ENCODE measurements at regions not wholly inside any gene's neighbourhood (a gene's known extent, or its start where the extent isn't known, plus 50 kb on each side); places are given as distances from the start of the nearest gene placed in this dataset.

DNA sequence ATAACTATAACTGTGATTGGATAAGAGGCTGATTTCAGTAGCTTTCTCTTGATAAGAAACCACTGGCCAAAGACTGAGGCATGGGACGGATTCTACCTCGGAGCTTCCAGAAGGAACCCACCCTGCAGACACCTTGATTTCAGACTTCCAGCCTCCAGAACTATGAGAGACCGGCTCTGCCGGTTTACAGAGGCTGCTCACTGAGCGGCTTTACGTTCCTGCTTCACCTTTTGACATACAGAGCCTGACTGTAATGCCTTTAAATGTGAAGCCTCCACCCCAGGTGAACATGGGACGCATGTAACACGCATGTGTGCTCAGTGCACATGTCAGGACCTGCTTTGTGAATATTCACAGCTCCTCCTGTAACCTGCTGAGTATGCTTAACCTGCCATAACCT lies 361.5 kb downstream of the CTTN start:
- Mint-ChIP-seq H3K4me3 (ENCODE audit: low read depth, unreplicated experiment) (no peak overlapping the region), H3K27ac (ENCODE audit: unreplicated experiment) (no peak overlapping the region), H3K9me3 (ENCODE audit: low read depth, unreplicated experiment) (peaks cover 3% of the 10 kb centered on the region), H3K36me3 (ENCODE audit: insufficient read depth, unreplicated experiment) (peaks cover 11% of the 10 kb centered on the region), H3K27me3 (ENCODE audit: unreplicated experiment) (no peaks in the 10 kb centered on the region), H3K4me1 (ENCODE audit: low read depth, unreplicated experiment) (peaks cover 12% of the 10 kb centered on the region)
- intact Hi-C loops (cut with micrococcal nuclease; ENCODE audit: unreplicated experiment): no loop called here
- no peak for DNase-seq
- no TSS peak for BruUV-seq (replicated peaks)
- CTCF ChIA-PET: no interaction called here
- TF ChIP-seq, protein P1, sequence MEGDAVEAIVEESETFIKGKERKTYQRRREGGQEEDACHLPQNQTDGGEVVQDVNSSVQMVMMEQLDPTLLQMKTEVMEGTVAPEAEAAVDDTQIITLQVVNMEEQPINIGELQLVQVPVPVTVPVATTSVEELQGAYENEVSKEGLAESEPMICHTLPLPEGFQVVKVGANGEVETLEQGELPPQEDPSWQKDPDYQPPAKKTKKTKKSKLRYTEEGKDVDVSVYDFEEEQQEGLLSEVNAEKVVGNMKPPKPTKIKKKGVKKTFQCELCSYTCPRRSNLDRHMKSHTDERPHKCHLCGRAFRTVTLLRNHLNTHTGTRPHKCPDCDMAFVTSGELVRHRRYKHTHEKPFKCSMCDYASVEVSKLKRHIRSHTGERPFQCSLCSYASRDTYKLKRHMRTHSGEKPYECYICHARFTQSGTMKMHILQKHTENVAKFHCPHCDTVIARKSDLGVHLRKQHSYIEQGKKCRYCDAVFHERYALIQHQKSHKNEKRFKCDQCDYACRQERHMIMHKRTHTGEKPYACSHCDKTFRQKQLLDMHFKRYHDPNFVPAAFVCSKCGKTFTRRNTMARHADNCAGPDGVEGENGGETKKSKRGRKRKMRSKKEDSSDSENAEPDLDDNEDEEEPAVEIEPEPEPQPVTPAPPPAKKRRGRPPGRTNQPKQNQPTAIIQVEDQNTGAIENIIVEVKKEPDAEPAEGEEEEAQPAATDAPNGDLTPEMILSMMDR (IDR thresholded peaks at IDR 0.05; ENCODE audit: unreplicated experiment): no peak

DNA sequence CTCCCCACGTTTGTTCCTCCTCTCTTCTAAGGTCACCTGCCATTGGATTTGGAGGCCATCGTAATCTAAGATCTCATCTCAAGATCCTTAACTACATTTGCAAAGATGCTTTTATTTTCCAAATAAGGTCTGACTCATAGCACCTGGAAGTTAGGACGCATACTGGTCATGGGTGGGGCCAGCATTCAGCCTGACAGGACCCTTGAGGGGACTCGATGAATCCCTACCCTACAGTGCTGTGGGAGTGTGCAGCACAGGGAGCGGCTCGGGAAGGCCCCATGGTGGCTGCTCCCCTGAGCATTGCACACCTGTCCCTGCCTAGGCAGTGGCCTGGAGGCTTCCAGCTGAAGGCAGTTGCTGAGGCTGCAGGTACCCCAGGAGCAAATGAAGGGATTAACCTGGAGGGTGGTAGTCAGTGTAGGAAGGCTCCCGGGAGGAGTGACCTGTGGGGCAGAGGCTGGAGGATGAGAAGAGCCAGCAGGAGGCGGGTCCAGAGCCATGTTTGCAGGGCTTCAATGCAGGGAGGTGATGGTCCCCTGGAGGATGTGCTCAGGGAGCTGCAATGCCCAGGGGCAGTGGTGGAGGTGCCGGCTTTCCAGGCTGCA lies 362.2 kb downstream of the CTTN start:
- H3K27me3 Mint-ChIP-seq (ENCODE audit: unreplicated experiment): no peaks in the 10 kb centered on the region
- CTCF ChIA-PET: no interaction called here
- no peak overlapping the region for H3K4me3 Mint-ChIP-seq (ENCODE audit: low read depth, unreplicated experiment)
- TF ChIP-seq, protein P1 (IDR thresholded peaks at IDR 0.05; ENCODE audit: unreplicated experiment): no peak
- H3K27ac Mint-ChIP-seq (ENCODE audit: unreplicated experiment): no peak overlapping the region
- H3K36me3 Mint-ChIP-seq (ENCODE audit: insufficient read depth, unreplicated experiment): peaks cover 11% of the 10 kb centered on the region
- no peak for DNase-seq
- peaks cover 12% of the 10 kb centered on the region for H3K4me1 Mint-ChIP-seq (ENCODE audit: low read depth, unreplicated experiment)
- peaks cover 3% of the 10 kb centered on the region for H3K9me3 Mint-ChIP-seq (ENCODE audit: low read depth, unreplicated experiment)
- intact Hi-C loops (cut with micrococcal nuclease; ENCODE audit: unreplicated experiment): no loop called here
- BruUV-seq (replicated peaks): no TSS peak

DNA sequence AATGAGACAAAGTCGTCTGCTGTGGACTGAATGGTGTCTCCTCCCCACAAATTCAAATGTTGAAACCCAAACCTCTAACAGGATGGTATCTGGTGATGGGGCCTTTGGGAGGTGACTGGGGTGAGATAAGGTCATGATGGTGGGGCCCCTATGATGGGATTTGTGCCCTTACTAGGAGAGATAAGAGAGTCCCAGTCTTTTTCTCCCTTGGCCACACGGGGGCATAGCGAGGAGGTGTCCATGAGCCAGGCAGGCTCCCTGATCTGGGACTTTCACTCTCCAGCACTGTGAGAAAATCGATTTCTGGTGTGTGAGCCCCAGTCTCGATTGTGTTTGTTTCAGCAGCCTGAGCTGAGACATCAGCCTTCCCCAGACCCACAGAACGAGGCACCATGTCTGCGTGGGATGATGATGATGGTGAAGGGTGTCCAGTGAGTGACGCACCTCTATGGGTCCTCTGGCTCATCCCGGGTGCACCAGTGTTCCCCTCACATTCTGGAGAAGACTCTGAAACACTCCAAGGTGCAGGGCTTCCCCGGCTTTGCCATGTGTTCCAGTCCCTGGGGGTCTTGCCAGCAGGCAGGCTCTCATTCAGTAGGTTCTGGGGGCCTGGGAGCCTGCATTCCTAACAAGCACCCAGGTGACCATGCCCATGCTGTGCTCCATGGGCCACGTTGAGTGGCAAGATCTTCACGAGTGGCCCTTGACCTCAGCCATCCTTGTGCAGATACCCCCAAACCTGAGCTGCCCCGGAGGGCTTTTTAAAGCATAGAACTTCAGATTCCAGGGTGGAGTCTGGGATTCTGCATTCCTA lies 363.0 kb downstream of the CTTN start:
- BruUV-seq (replicated peaks): no TSS peak
- Mint-ChIP-seq H3K36me3 (ENCODE audit: insufficient read depth, unreplicated experiment) (peaks cover 11% of the 10 kb centered on the region), H3K9me3 (ENCODE audit: low read depth, unreplicated experiment) (peaks cover 3% of the 10 kb centered on the region), H3K4me3 (ENCODE audit: low read depth, unreplicated experiment) (no peak overlapping the region), H3K4me1 (ENCODE audit: low read depth, unreplicated experiment) (peaks cover 12% of the 10 kb centered on the region), H3K27me3 (ENCODE audit: unreplicated experiment) (no peaks in the 10 kb centered on the region), H3K27ac (ENCODE audit: unreplicated experiment) (no peak overlapping the region)
- intact Hi-C loops (cut with micrococcal nuclease; ENCODE audit: unreplicated experiment): no loop called here
- no peak for DNase-seq
- TF ChIP-seq, protein P1 (IDR thresholded peaks at IDR 0.05; ENCODE audit: unreplicated experiment): no peak
- CTCF ChIA-PET: no interaction called here

DNA sequence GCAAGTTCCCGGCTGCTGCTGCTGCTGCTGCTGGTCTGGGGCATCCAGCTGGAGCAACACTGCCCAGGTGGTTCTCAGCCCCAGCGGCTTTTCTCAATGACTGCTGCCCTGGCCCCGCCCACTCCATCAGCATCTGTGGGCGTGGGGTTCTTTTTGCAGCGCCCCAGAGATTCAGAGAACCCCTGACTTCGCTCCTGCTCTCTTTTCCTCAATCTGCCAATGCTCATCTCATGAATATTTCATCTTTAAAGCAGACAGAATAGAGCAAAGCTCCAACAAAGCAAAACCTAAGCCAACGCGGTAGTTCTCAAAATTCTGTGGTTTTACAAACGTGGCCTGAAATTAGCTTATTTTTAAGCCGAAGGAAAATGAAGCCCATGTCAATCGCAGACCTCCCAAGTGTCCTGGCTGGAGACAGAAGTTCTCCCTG lies 363.6 kb downstream of the CTTN start:
- no peaks in the 10 kb centered on the region for H3K27me3 Mint-ChIP-seq (ENCODE audit: unreplicated experiment)
- no peak overlapping the region for H3K27ac Mint-ChIP-seq (ENCODE audit: unreplicated experiment)
- CTCF ChIA-PET: no interaction called here
- no peak overlapping the region for H3K4me3 Mint-ChIP-seq (ENCODE audit: low read depth, unreplicated experiment)
- no TSS peak for BruUV-seq (replicated peaks)
- H3K9me3 Mint-ChIP-seq (ENCODE audit: low read depth, unreplicated experiment): peaks cover 3% of the 10 kb centered on the region
- peaks cover 12% of the 10 kb centered on the region for H3K4me1 Mint-ChIP-seq (ENCODE audit: low read depth, unreplicated experiment)
- H3K36me3 Mint-ChIP-seq (ENCODE audit: insufficient read depth, unreplicated experiment): peaks cover 11% of the 10 kb centered on the region
- DNase-seq: no peak
- intact Hi-C loops (cut with micrococcal nuclease; ENCODE audit: unreplicated experiment): no loop called here
- TF ChIP-seq, protein P1 (IDR thresholded peaks at IDR 0.05; ENCODE audit: unreplicated experiment): no peak

Measured in Calu3 (cell line).